OCI-LY3 (cell line): ENCODE measurements at regions not wholly inside any gene's neighbourhood (a gene's known extent, or its start where the extent isn't known, plus 50 kb on each side); places are given as distances from the start of the nearest gene placed in this dataset.
A peak's percentile ranks its signal among the peaks of the same experiment; 100 is the strongest.

ENCODE experiments used
- H2AFZ ChIP-seq: fragments of 200-600, 300-600 bp; shearing (Covaris generic); 2 replicates; pipeline ENCODE4 v1.6.0; 2014; ENCODE audit warnings: antibody characterized with exemption, low read depth, low read length
- H3K27ac ChIP-seq: fragments of 200-600, 300-600 bp; sonication (generic); 2 replicates; pipeline ENCODE4 v1.5.1; 2014; ENCODE audit warnings: mild to moderate bottlenecking, low read length, moderate library complexity, mixed read lengths
- H3K27me3 ChIP-seq: fragments of 200-600, 300-600 bp; sonication (generic); 2 replicates; pipeline ENCODE4 v1.6.1; 2014; ENCODE audit warnings: low read depth, low read length, mixed read lengths
- H3K36me3 ChIP-seq: fragments of 200-600, 300-600 bp; sonication (generic); replicated peaks from 2 replicates; pipeline ENCODE3; 2014; ENCODE audit warnings: low read depth, low read length, mixed read lengths
- H3K4me1 ChIP-seq: fragments of 300-600, 200-600 bp; sonication (generic); 2 replicates; pipeline ENCODE4 v1.6.1; 2014; ENCODE audit warnings: low read length, mixed read lengths
- H3K4me2 ChIP-seq: fragments of 200-600, 300-600 bp; sonication (generic); 2 replicates; pipeline ENCODE4 v1.6.1; 2014; ENCODE audit warnings: low read length, mixed read lengths
- H3K4me3 ChIP-seq: fragments of 300-600, 200-600 bp; sonication (generic); 2 replicates; pipeline ENCODE4 v1.5.1; 2014; ENCODE audit warnings: antibody characterized with exemption, mild to moderate bottlenecking, low read length, moderate library complexity
- H3K79me2 ChIP-seq: fragments of 300-600, 200-600 bp; shearing (Covaris generic); 2 replicates; pipeline ENCODE4 v1.6.1; 2014; ENCODE audit warnings: mild to moderate bottlenecking, low read length, mixed read lengths
- H3K9ac ChIP-seq: fragments of 300-600, 200-600 bp; shearing (Covaris generic); 2 replicates; pipeline ENCODE4 v1.6.0; 2014; ENCODE audit warnings: mild to moderate bottlenecking, low read length, moderate library complexity
- H3K9me3 ChIP-seq: fragments of 200-600, 300-600 bp; shearing (Covaris generic); 2 replicates; pipeline ENCODE4 v1.6.1; 2014; ENCODE audit warnings: low read length, mixed read lengths; ENCODE audit not compliant: insufficient read depth
- H4K20me1 ChIP-seq: fragments of 200-600, 300-600 bp; sonication (generic); 2 replicates; pipeline ENCODE4 v1.6.1; 2016; ENCODE audit warnings: low read length, mixed read lengths; ENCODE audit not compliant: insufficient read depth
- EZH2phosphoT487 ChIP-seq: fragments of 200-600 bp; shearing (Covaris generic); IDR thresholded peaks from 2 replicates; pipeline ENCODE4 v1.6.1; 2018; ENCODE audit warnings: antibody characterized with exemption, mixed run types, low read depth
- TF ChIP-seq, protein P1 (sequence below): fragments of 200-600, 300-600 bp; sonication (generic); IDR thresholded peaks from 2 replicates; pipeline ENCODE4 v1.5.1; 2014; ENCODE audit warnings: antibody characterized with exemption, low read length, low read depth

DNA sequence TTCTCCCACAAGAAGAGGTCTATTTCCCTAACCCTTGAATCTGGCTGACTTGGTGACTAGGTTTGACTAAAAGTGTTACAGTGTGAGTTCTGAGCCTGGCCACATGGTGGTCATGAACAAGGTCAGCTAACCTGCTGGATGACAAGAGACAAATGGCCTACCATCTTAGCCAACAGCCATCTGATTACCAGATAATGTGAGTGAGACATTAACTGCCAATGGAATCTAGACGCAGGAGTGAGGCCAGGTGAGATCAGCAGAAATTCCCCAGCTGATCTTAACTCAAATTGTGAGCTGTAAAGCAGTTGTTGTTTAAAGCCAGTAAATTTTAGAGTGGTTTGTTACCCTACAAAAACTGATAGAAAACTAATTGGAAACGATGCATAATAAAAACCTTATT, 320.0 kb downstream of the BRINP2 start:
- Histone ChIP-seq H3K9ac (no peak overlapping the region), H4K20me1 (no peaks in the 10 kb centered on the region), H3K27me3 (no peaks in the 10 kb centered on the region; the same call in 1 of the 2 replicates), H3K4me3 (no peak overlapping the region), H3K4me1 (no peaks in the 10 kb centered on the region), H3K9me3 (no peaks in the 10 kb centered on the region), H3K4me2 (no peak overlapping the region), H3K36me3 (no peaks in the 10 kb centered on the region), H3K27ac (no peak overlapping the region), H2AFZ (no peak overlapping the region), H3K79me2 (no peaks in the 10 kb centered on the region)
- TF ChIP-seq EZH2phosphoT487: no peak
- TF ChIP-seq, protein P1, sequence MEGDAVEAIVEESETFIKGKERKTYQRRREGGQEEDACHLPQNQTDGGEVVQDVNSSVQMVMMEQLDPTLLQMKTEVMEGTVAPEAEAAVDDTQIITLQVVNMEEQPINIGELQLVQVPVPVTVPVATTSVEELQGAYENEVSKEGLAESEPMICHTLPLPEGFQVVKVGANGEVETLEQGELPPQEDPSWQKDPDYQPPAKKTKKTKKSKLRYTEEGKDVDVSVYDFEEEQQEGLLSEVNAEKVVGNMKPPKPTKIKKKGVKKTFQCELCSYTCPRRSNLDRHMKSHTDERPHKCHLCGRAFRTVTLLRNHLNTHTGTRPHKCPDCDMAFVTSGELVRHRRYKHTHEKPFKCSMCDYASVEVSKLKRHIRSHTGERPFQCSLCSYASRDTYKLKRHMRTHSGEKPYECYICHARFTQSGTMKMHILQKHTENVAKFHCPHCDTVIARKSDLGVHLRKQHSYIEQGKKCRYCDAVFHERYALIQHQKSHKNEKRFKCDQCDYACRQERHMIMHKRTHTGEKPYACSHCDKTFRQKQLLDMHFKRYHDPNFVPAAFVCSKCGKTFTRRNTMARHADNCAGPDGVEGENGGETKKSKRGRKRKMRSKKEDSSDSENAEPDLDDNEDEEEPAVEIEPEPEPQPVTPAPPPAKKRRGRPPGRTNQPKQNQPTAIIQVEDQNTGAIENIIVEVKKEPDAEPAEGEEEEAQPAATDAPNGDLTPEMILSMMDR: no peak

DNA sequence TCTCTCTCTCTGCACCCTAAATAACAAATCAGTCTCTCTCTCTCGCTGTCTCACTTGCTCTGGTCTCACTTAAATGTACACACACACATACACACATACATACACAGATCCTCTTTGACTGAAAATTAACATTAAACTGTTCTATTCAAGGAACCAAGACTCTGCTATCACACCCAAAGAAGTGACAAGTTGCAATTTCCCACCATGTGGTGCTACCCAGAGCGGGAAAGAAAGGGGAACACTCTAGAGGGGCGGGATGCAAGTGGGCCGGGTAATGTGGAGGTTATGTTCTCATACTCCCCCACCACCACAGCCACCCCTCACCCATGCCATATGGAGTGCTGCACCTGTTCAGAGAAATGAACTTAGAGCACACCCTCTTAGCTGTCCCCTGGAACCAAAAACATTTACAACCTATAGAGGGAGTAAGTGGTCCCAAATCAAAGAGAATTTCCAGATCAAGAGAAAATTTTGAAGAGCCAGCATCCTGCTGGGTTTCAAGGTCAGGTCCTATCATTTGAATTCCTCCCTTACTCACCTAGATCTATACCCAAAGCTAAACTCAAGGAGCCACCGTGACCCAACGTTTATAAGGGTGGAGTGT, 319.4 kb downstream of the BRINP2 start:
- Histone ChIP-seq H3K4me2 (no peak overlapping the region), H3K4me1 (no peaks in the 10 kb centered on the region), H3K36me3 (no peaks in the 10 kb centered on the region), H3K4me3 (no peak overlapping the region), H2AFZ (no peak overlapping the region), H3K9ac (no peak overlapping the region), H3K9me3 (no peaks in the 10 kb centered on the region), H4K20me1 (no peaks in the 10 kb centered on the region), H3K27ac (no peak overlapping the region), H3K27me3 (no peaks in the 10 kb centered on the region; the same call in 1 of the 2 replicates), H3K79me2 (no peaks in the 10 kb centered on the region)
- TF ChIP-seq EZH2phosphoT487: no peak
- TF ChIP-seq, protein P1: peak; percentile 31; the same call in 1 of the 2 replicates

DNA sequence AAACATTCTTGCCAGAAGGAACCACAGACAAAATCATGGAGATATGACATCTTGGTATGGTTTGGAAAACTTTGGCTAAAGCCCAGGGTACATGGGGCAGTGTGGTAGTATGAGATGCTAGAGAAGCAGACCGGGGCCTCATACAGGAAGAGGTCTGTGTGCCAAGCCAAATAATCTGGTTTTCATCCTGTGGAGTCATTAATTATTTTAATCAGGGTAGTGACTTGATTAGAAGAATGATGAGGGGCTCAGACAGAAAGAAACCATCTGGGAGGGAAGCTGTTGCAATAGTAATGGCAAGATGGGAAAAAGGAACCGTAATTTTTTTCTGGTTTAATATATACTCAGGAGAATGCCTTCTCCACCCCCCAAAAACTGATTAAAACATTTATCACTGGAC, 318.0 kb downstream of the BRINP2 start:
- H3K27me3 ChIP-seq: no peaks in the 10 kb centered on the region; the same call in 1 of the 2 replicates
- no peaks in the 10 kb centered on the region for H3K79me2 ChIP-seq
- no peak overlapping the region for H3K9ac ChIP-seq
- H3K9me3 ChIP-seq: no peaks in the 10 kb centered on the region
- H4K20me1 ChIP-seq: no peaks in the 10 kb centered on the region
- no peak overlapping the region for H3K27ac ChIP-seq
- TF ChIP-seq, protein P1: no peak
- TF ChIP-seq EZH2phosphoT487: no peak
- H3K4me1 ChIP-seq: no peaks in the 10 kb centered on the region; the same call in 1 of the 2 replicates
- no peak overlapping the region for H2AFZ ChIP-seq
- H3K4me3 ChIP-seq: no peak overlapping the region
- no peak overlapping the region for H3K4me2 ChIP-seq
- no peaks in the 10 kb centered on the region for H3K36me3 ChIP-seq

DNA sequence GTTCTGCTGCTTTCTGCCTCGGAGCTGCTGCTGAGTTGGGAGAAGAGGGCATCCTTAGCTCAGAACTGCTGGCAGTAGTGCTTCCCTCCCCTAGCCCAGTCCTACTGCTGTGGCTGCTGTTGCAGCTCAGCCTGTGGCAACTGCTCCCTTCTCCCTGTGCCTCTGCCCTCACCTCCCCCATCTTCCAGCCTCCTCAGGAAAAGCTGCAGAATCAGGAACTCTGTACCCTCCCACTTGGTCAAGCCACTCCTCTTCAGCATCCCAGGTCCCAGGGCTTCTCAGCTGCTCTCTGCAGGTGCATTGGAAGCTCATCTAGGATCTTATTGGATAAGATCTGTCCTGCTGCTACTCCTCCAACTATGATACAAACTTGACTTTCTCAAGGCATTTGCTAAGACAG, 316.7 kb downstream of the BRINP2 start:
- no peaks in the 10 kb centered on the region for H3K79me2 ChIP-seq
- H2AFZ ChIP-seq: no peak overlapping the region

More for the DNA sequence above, 316.7 kb downstream of the BRINP2 start:
- Histone ChIP-seq H4K20me1 (no peaks in the 10 kb centered on the region), H3K27ac (no peak overlapping the region), H3K9ac (no peak overlapping the region), H3K4me1 (no peaks in the 10 kb centered on the region; the same call in 1 of the 2 replicates), H3K4me2 (no peak overlapping the region), H3K4me3 (no peak overlapping the region), H3K9me3 (no peaks in the 10 kb centered on the region), H3K27me3 (no peaks in the 10 kb centered on the region; the same call in 1 of the 2 replicates), H3K36me3 (no peaks in the 10 kb centered on the region)
- TF ChIP-seq, protein P1: no peak
- TF ChIP-seq EZH2phosphoT487: no peak
